ENCODE measurements at regions not wholly inside any gene's neighbourhood (a gene's known extent, or its start where the extent isn't known, plus 50 kb on each side); places are given as distances from the start of the nearest gene placed in this dataset.

- no peak overlapping the region for H2BK5ac ChIP-seq (ENCODE audit: low read depth, low read length, poor library complexity, severe bottlenecking)
- in situ Hi-C loops (cut with MboI; ENCODE audit: low sequenced_read_pairs) (no loop called here), dilution Hi-C loops (cut with HindIII; ENCODE audit: low sequenced_read_pairs, unreplicated experiment) (no loop called here), intact Hi-C loops (cut with micrococcal nuclease) (no loop called here)
- ChIA-PET CTCF (no interaction called here), POLR2A (ENCODE audit: unreplicated experiment) (no interaction called here)
- H2BK15ac ChIP-seq (ENCODE audit: low read depth, low read length) = no peak overlapping the region
- no peaks in the 10 kb centered on the region for H3K36me3 ChIP-seq (ENCODE audit: control insufficient read depth, insufficient read depth, low read length)
- WGBS, 2 experiments (ENCODE audit: extremely low coverage in 2 of 2, insufficient read length in 1 of 2) = no CpG with 5 or more reads among the region's 1 CpG
- no peak overlapping the region for H3K4ac ChIP-seq (ENCODE audit: low read depth, low read length)
- no peaks in the 10 kb centered on the region for H3K4me1 ChIP-seq (ENCODE audit: control insufficient read depth, insufficient read depth, low read length)
- no peak overlapping the region for H2AK5ac ChIP-seq (ENCODE audit: low read depth, low read length)
- H3K56ac ChIP-seq (ENCODE audit: extremely low read depth, insufficient read depth, low read length) = no peak overlapping the region
- H3K23ac ChIP-seq (ENCODE audit: low read depth, low read length) = no peak overlapping the region
- H3K9me1 ChIP-seq (ENCODE audit: insufficient read depth, low read length) = no peaks in the 10 kb centered on the region
- TF ChIP-seq BHLHE40 (IDR thresholded peaks at IDR 0.05; ENCODE audit: low read depth, low read length) = no peak
- H3K14ac ChIP-seq (replicated peaks; ENCODE audit: low read depth, low read length) = no peak overlapping the region
- DNase-seq (no peak), ATAC-seq (ENCODE audit: low read depth) (no peak)
- H4K91ac ChIP-seq (ENCODE audit: insufficient read depth, low read depth, low read length) = no peak overlapping the region
- H3K27ac ChIP-seq (ENCODE audit: insufficient read depth, low read length) = no peak overlapping the region
- no peak overlapping the region for H3K18ac ChIP-seq (ENCODE audit: low read depth, low read length)
- H3K4me3 ChIP-seq (ENCODE audit: insufficient read depth, low read depth, low read length) = no peak overlapping the region
- no peak overlapping the region for H2AK9ac ChIP-seq (replicated peaks; ENCODE audit: low read depth, low read length, poor library complexity)
- no peak overlapping the region for H2AFZ ChIP-seq (replicated peaks; ENCODE audit: low read length, poor library complexity)
- no peaks in the 10 kb centered on the region for H3K27me3 ChIP-seq (ENCODE audit: control insufficient read depth, insufficient read depth, low read length)
- H3K4me2 ChIP-seq (ENCODE audit: low read depth, low read length) = no peak overlapping the region
- no peak overlapping the region for H4K5ac ChIP-seq (ENCODE audit: low read depth, low read length)
- no peak overlapping the region for H2BK120ac ChIP-seq (ENCODE audit: low read depth, low read length)
- no peak overlapping the region for H3K9ac ChIP-seq (ENCODE audit: low read depth, low read length)
- H4K20me1 ChIP-seq (ENCODE audit: insufficient read depth, low read length) = no peaks in the 10 kb centered on the region
- no peak overlapping the region for H2BK20ac ChIP-seq (ENCODE audit: low read depth, low read length)
- H3K79me1 ChIP-seq (ENCODE audit: low read depth in 1 of 2, low read length in 2 of 2) = no peaks in the 10 kb centered on the region
- H4K8ac ChIP-seq (ENCODE audit: low read depth in 2 of 2, low read length in 2 of 2) = no peak overlapping the region
- BruUV-seq (replicated peaks) = no TSS peak
- no peaks in the 10 kb centered on the region for H3K9me3 ChIP-seq (ENCODE audit: control insufficient read depth, insufficient read depth, low read length)
Observed at GRCh38 chr5:17816505-17816904, 182.2 kb downstream of the TAF11L14 start.

Data from IMR-90 (cell line).